K562 (cell line): ENCODE measurements at regions not wholly inside any gene's neighbourhood (a gene's known extent, or its start where the extent isn't known, plus 50 kb on each side); places are given as distances from the start of the nearest gene placed in this dataset.

Source experiments
- C11orf30 ChIP-seq: fragments of 450-650 bp; IDR thresholded peaks from 2 replicates; pipeline ENCODE4 v1.6.1; 2016; ENCODE audit warnings: low read depth, mild to moderate bottlenecking
- MYC ChIP-seq, 2 experiments: fragments of 250-450 bp in 1 of 2; sonication (Bioruptor Pico) in 1 of 2; IDR thresholded peaks; 2 replicates each; pipeline versions ENCODE4 v1.5.1 to v1.6.1; 2012 to 2021; ENCODE audit warnings: low read depth in 2 of 2, borderline replicate concordance in 1 of 2, improper control_type of control experiment in 1 of 2, low read length in 1 of 2, mild to moderate bottlenecking in 1 of 2, moderate library complexity in 1 of 2
- NUFIP1 ChIP-seq: fragments of 450-650 bp; IDR thresholded peaks from 2 replicates; pipeline ENCODE4 v1.6.1; 2018; ENCODE audit not compliant: partially characterized antibody
- POLR2H ChIP-seq: IDR thresholded peaks from 2 replicates; pipeline ENCODE4 v1.6.1; 2016; ENCODE audit warnings: missing genetic modification characterization, low read depth, mild to moderate bottlenecking, control low read depth, missing compliant biosample characterization, moderate library complexity
- THRAP3 ChIP-seq: fragments of 450-650 bp; IDR thresholded peaks from 2 replicates; pipeline ENCODE4 v1.6.1; 2016; ENCODE audit warnings: mild to moderate bottlenecking, inconsistent platforms, borderline replicate concordance
- ZBTB34 ChIP-seq: fragments of 250-450 bp; sonication (Bioruptor Pico); IDR thresholded peaks from 2 replicates; pipeline ENCODE4 v1.8.0; 2021; ENCODE audit warnings: mild to moderate bottlenecking, moderate library complexity
- ZBTB40 ChIP-seq, 2 experiments: fragments of 450-650 bp in 1 of 2; sonication (generic) in 1 of 2; formaldehyde crosslinking in 1 of 2; IDR thresholded peaks; 2 replicates each; pipeline versions ENCODE4 v1.7.1 to v1.9.0; 2016 to 2022; ENCODE audit warnings: inconsistent platforms in 1 of 2, mild to moderate bottlenecking in 1 of 2, missing genetic modification reagents in 1 of 2
- ZBTB43 ChIP-seq: sonication (generic); formaldehyde crosslinking; IDR thresholded peaks from 2 replicates; pipeline ENCODE4 v1.8.0; 2023; ENCODE audit warnings: mild to moderate bottlenecking, missing genetic modification reagents
- ZNF311 ChIP-seq: fragments of 250-450 bp; sonication (Bioruptor Pico); IDR thresholded peaks from 2 replicates; pipeline ENCODE4 v1.4.0; 2020; ENCODE audit warnings: mild to moderate bottlenecking, moderate library complexity
- ZNF512 ChIP-seq: IDR thresholded peaks from 2 replicates; pipeline ENCODE4 v1.6.1; 2016; ENCODE audit warnings: missing genetic modification characterization, missing compliant biosample characterization
- ZSCAN32 ChIP-seq: fragments of 450-650 bp; formaldehyde crosslinking; IDR thresholded peaks from 2 replicates; pipeline ENCODE4 v1.4.0; 2020; ENCODE audit warnings: mild to moderate bottlenecking, moderate library complexity

- TF ChIP-seq NUFIP1 (no peak), ZNF512 (tag) (peak; percentile 83), ZBTB40 (IDR thresholded peaks at IDR 0.05) (peak; percentile 46; the same call in 1 of the 2 replicates), ZBTB40 (CRISPR knock-in tag; IDR thresholded peaks at IDR 0.05) (no peak), ZNF311 (CRISPR knock-in tag) (peak; percentile 51), THRAP3 (0 out of 2 replicates have a peak, but pooled peaks have one; percentile 8), ZBTB43 (CRISPR knock-in tag) (no peak), MYC (IDR thresholded peaks at IDR 0.05; ENCODE audit: low read depth, low read length) (no peak), MYC (CRISPR knock-in tag; IDR thresholded peaks at IDR 0.05; ENCODE audit: borderline replicate concordance, low read depth) (0 out of 2 replicates have a peak, but pooled peaks have one; percentile 4), ZSCAN32 (CRISPR knock-in tag) (0 out of 2 replicates have a peak, but pooled peaks have one; percentile 35), POLR2H (peak; percentile 53; the same call in 1 of the 2 replicates), ZBTB34 (CRISPR knock-in tag) (no peak), C11orf30 (no peak)
These were observed 92.8 kb downstream of the CCDC71L start (continued) for GRCh38 chr7:106568002-106568679.
